Keratinocyte (primary cell): ENCODE measurements at regions not wholly inside any gene's neighbourhood (a gene's known extent, or its start where the extent isn't known, plus 50 kb on each side); places are given as distances from the start of the nearest gene placed in this dataset.
A peak's percentile ranks its signal among the peaks of the same experiment; 100 is the strongest.

ENCODE experiments used
- EZH2 ChIP-seq: IDR thresholded peaks from one replicate; pipeline ENCODE4 v1.6.1; 2012; ENCODE audit warnings: inconsistent platforms, mild to moderate bottlenecking, low read length, moderate library complexity
- TF ChIP-seq, protein P1 (sequence below), 3 experiments: IDR thresholded peaks in 1 of 3; conservative IDR thresholded peaks in 1 of 3; optimal IDR thresholded peaks in 1 of 3; 2 replicates in 2 of 3; 3 replicates in 1 of 3; pipeline versions ENCODE3 to v1.5.1; 2011; ENCODE audit warnings: low read length in 3 of 3, mild to moderate bottlenecking in 3 of 3, moderate library complexity in 2 of 3, control low read depth in 1 of 3, inconsistent platforms in 1 of 3; ENCODE audit not compliant: insufficient read depth in 2 of 3; ENCODE audit errors: extremely low read depth in 1 of 3

DNA sequence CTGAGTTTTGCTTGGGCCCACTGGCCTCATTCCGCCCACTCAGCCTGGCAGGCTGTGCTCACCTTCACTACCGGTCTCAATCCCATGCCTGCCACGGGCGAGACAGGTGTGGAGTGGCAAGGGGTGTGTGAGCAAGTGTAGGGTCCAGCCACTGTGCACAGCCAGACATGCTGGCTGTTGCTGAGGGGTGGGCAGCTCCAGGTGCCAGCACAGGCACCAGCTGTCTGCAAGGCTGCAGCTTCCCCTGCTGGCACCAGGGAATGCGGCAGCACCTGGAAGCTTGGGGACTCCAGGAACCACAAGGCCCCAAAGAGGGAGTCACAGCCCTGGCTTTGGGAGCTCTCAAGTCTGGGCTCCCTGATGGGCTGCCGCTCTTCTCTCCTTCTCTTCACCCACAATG is 372.7 kb downstream of the CBLN4 start:
- TF ChIP-seq, protein P1, sequence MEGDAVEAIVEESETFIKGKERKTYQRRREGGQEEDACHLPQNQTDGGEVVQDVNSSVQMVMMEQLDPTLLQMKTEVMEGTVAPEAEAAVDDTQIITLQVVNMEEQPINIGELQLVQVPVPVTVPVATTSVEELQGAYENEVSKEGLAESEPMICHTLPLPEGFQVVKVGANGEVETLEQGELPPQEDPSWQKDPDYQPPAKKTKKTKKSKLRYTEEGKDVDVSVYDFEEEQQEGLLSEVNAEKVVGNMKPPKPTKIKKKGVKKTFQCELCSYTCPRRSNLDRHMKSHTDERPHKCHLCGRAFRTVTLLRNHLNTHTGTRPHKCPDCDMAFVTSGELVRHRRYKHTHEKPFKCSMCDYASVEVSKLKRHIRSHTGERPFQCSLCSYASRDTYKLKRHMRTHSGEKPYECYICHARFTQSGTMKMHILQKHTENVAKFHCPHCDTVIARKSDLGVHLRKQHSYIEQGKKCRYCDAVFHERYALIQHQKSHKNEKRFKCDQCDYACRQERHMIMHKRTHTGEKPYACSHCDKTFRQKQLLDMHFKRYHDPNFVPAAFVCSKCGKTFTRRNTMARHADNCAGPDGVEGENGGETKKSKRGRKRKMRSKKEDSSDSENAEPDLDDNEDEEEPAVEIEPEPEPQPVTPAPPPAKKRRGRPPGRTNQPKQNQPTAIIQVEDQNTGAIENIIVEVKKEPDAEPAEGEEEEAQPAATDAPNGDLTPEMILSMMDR (optimal IDR thresholded peaks at IDR 0.05 in 1 of 3, IDR thresholded peaks at IDR 0.05 in 1 of 3, conservative IDR thresholded peaks at IDR 0.05 in 1 of 3; ENCODE audit: extremely low read depth in 1 of 3, insufficient read depth in 2 of 3, low read length in 3 of 3), result peak in 1 of 3 experiments; percentile 26
- TF ChIP-seq EZH2, result no peak
